Brain pericyte (primary cell): ENCODE measurements at regions not wholly inside any gene's neighbourhood (a gene's known extent, or its start where the extent isn't known, plus 50 kb on each side); places are given as distances from the start of the nearest gene placed in this dataset.
"Not testable (repeated sequence)": the region's sequence is repeated elsewhere in the genome, so short reads cannot be mapped to it uniquely, and the experiment has no call there.

Source experiments
- DNase-seq: peaks from one replicate; pipeline ENCODE4 v3.0.0-alpha.2; 2012; ENCODE audit warnings: low read depth, low spot score

GRCh38 chr1:112099979-112100378 lies 110.5 kb upstream of the KCND3 start:
- DNase-seq, result no peak

GRCh38 chr1:112105557-112105956 lies 116.1 kb upstream of the KCND3 start:
- no peak for DNase-seq

GRCh38 chr1:112110031-112110430 lies 120.6 kb upstream of the KCND3 start:
- no peak for DNase-seq

GRCh38 chr1:112111734-112112133 lies 122.3 kb upstream of the KCND3 start:
- DNase-seq, result no peak

GRCh38 chr1:112114540-112114939 lies 125.1 kb upstream of the KCND3 start:
- no peak for DNase-seq

- DNase-seq, result no peak
Observed at GRCh38 chr1:112126598-112126997, 137.1 kb upstream of the KCND3 start.

GRCh38 chr1:112127606-112128005 lies 138.1 kb upstream of the KCND3 start:
- DNase-seq, result not testable (repeated sequence)

- DNase-seq, result no peak
Observed at GRCh38 chr1:112133487-112133886, 144.0 kb upstream of the KCND3 start.

- no peak for DNase-seq
Observed at GRCh38 chr1:112140743-112141142, 151.3 kb upstream of the KCND3 start.

- no peak for DNase-seq
Observed at GRCh38 chr1:112141301-112141700, 151.8 kb upstream of the KCND3 start.

- DNase-seq, result no peak
Observed at GRCh38 chr1:112141923-112142322, 152.5 kb upstream of the KCND3 start.

- DNase-seq, result no peak
Observed at GRCh38 chr1:112143871-112144441, 154.5 kb upstream of the KCND3 start.

GRCh38 chr1:112144733-112145426 lies 155.4 kb upstream of the KCND3 start:
- no peak for DNase-seq

GRCh38 chr1:112146201-112146715 lies 156.8 kb upstream of the KCND3 start:
- DNase-seq, result no peak

GRCh38 chr1:112160214-112160613 lies 170.7 kb upstream of the KCND3 start:
- not testable (repeated sequence) for DNase-seq

- no peak for DNase-seq
Observed at GRCh38 chr1:112165375-112165774, 175.9 kb upstream of the KCND3 start.

GRCh38 chr1:112169517-112169916 lies 180.0 kb upstream of the KCND3 start:
- no peak for DNase-seq

- DNase-seq, result no peak
Observed at GRCh38 chr1:112172294-112172882, 182.9 kb upstream of the KCND3 start.

GRCh38 chr1:112177314-112177713 lies 187.8 kb upstream of the KCND3 start:
- DNase-seq, result no peak

- no peak for DNase-seq
Observed at GRCh38 chr1:112188611-112189010, 199.1 kb upstream of the KCND3 start.

- DNase-seq, result no peak
Observed at GRCh38 chr1:112196008-112196588, 199.9 kb upstream of the CTTNBP2NL start.

GRCh38 chr1:112196731-112197130 lies 199.3 kb upstream of the CTTNBP2NL start:
- no peak for DNase-seq

- no peak for DNase-seq
Observed at GRCh38 chr1:112209493-112209892, 186.5 kb upstream of the CTTNBP2NL start.
